Medulla oblongata (tissue), 1 donor: ENCODE measurements at regions not wholly inside any gene's neighbourhood (a gene's known extent, or its start where the extent isn't known, plus 50 kb on each side); places are given as distances from the start of the nearest gene placed in this dataset.
A peak's percentile ranks its signal among the peaks of the same experiment; 100 is the strongest.
"Not testable (repeated sequence)": the region's sequence is repeated elsewhere in the genome, so short reads cannot be mapped to it uniquely, and the experiment has no call there.

Experiments
- DNase-seq: peaks from one replicate; pipeline ENCODE4 v3.0.0-alpha.2; 2015; ENCODE audit errors: extremely low spot score

DNA sequence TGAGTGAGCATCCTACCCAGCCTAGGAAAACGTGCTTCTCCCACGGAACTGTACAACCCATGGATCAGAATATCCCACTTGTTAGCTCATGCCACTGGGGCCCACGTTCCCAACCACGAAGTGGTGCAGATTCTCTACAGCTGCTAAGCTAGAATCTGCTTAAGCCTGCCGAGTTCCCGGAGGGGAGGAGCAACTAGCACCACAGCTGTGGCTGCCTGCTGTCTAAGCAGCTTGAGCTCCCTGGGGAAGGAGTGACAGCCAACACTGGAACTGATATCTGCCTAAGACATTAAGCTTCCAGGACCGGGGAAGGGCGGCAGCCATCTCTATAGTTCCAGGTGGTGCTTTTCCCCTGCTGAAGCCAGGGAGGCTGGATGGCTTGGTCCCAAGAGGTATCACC, 334.7 kb upstream of the CHRM2 start:
- no peak for DNase-seq

DNA sequence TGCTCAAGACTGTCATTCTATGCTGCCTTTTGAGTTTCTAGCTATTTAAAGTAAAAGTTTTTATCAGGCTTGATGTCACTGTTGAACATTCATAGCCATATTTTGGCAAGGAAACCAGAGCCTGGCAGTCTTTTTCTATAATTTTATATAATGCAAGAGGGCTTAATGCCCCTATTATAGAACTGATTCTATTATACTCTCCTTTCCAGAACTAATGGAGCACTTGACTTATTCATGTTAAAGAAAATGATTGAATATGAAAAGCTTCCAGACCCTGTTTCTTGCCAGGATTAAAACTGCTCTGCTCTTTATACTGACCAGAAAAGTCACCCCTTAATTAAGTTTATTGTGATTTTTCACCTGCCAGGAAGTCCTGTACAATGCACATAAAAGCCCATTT, 337.6 kb upstream of the CHRM2 start:
- DNase-seq = no peak

GRCh38 chr7:136528329-136528728, 340.1 kb upstream of the CHRM2 start:
- no peak for DNase-seq

GRCh38 chr7:136527554-136527953, 340.9 kb upstream of the CHRM2 start:
- no peak for DNase-seq

- DNase-seq = no peak
Measured at GRCh38 chr7:136526408-136527105, 341.9 kb upstream of the CHRM2 start.

DNA sequence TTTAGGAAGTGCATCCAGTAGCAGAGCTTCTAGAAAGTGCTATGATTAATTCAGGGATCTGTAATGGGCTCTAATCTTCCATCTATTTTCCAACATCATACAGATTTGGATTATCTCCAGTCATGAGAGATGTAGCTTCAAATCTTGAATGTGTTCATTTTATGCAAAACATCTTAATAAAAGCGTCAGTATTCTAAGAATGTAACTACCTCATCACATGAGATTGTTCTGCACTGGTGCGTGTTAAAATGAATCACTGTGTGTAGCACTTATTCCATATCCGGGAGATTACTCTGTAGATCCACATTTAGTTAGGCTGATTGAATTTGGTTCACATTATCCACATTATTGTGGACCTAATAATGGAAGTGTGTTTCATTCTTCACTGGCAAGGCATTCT, 344.9 kb upstream of the CHRM2 start:
- DNase-seq = no peak

- no peak for DNase-seq
Measured at GRCh38 chr7:136517971-136518370, 350.5 kb upstream of the CHRM2 start.

DNA sequence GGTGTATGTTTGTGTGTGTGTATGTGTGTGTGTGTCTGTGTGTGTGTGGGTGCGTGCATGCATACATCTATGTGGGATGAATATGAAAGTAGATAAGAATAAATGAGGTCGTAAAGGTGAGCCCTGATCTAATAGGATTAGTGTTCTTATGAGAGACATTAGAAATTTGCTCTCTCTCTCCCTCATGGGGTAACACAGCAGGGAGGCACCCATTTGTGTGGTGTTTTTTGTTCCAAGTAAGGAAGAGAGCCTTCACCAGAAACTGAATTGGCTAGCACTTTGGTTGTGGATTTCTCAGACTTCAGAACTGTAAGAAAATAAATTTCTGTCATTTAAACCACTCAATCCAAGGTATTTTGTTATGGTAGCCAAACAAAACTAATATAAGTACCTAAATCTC, 353.7 kb upstream of the CHRM2 start:
- no peak for DNase-seq

DNA sequence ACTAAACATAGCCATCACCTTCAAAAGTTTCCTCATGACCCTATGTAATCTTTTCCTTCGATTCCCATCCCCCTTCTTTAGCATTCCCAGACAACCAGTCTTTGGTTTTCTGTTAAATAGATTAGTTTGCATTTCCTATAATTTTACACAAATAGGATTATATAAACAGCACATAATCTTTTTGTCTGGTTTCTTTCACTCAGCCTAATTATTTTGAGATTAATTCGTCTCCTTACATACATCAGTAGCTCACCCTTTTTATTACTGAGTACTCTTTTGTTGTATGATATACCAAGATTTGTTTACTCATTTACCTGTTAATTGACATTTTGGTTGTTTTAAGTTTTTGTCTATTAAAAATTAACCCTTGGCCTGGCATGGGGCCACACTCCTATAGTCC, 354.7 kb upstream of the CHRM2 start:
- DNase-seq = no peak

GRCh38 chr7:136509466-136509865, 359.0 kb upstream of the CHRM2 start:
- peak; percentile 4 for DNase-seq

GRCh38 chr7:136502162-136502561, 366.3 kb upstream of the CHRM2 start:
- DNase-seq = no peak

- DNase-seq = no peak
Measured at GRCh38 chr7:136501151-136501550, 367.3 kb upstream of the CHRM2 start.

GRCh38 chr7:136496551-136496950, 371.9 kb upstream of the CHRM2 start:
- DNase-seq = peak; percentile 48

GRCh38 chr7:136495081-136495480, 373.4 kb upstream of the CHRM2 start:
- no peak for DNase-seq

DNA sequence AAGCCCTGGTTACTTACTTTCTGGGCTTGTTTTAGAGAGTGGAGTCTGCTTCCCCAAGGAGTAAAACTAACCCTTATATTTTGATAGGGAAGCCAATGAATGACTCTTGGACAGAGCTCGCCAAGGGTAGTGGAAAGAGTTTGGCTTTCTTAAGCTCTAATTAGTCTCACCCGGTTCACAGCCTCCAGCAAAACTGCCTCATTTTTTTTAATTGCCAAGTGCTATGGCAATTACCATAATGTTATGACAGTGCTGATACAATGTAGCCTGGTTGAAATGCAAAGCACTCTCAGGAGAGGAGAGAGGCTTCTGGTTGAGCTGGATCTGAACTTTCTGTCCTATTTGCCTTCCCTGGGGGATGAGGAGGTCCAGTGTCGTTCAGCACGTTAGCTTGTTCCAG, 376.1 kb upstream of the CHRM2 start:
- DNase-seq = no peak

- DNase-seq = no peak
Measured at GRCh38 chr7:136489808-136490207, 378.6 kb upstream of the CHRM2 start.

DNA sequence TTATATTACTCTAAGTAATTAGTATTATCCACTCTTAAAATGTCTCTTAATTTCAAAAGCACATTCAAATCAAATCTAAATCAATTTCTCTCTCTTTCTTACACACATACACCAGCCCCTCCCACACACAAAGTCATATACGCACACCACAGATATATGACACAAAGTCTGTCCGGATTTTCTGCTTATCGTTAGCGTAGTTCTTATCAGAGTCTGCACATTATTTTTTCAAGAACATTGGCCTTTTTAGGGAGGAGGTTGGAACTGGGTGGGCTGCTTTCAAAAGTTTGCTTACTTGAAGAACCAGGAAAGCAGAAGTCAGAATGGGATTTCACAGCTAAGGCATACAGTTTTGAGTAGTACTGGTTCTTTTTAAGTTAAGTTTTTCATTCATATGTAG, 387.6 kb upstream of the CHRM2 start:
- no peak for DNase-seq

DNA sequence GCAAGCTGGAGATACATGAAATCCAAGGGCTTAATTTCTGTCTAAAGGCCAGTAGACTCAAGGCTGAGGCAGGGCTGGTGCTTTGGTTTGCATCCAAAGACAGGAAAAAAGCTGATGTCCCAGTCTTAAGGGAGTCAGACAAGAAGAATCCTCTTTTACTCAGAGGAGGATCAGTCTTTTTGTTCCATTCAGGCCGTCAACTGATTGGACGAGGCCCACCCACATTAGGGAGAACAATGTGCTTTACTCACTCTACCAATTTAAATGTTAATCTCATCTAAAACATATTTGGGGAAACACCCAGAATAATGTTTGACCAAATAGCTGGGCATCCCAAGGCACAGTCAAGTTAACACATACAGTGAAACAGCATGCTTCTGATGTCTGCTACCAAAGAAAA, 388.5 kb upstream of the CHRM2 start:
- DNase-seq = no peak

- DNase-seq = no peak
Measured at GRCh38 chr7:136470179-136470578, 398.3 kb upstream of the CHRM2 start.

DNA sequence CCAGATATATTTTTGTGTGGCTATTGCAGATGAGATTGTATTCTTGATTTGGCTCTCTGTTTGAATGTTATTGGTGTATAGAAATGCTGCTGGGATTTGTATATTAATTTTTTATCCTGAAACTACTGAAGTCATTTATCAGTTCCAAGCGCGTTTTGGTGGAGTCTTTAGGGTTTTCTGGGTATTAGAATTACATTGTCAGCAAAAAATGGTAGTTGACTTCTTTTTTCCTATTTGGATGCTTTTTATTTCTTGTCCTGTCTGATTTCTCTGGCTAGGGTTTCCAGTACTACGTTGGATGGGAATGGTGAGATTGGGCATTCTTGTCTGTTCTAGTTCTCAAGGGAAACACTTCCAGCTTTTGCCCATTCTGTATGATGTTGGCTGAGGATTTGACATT, 415.5 kb upstream of the CHRM2 start:
- DNase-seq = no peak

DNA sequence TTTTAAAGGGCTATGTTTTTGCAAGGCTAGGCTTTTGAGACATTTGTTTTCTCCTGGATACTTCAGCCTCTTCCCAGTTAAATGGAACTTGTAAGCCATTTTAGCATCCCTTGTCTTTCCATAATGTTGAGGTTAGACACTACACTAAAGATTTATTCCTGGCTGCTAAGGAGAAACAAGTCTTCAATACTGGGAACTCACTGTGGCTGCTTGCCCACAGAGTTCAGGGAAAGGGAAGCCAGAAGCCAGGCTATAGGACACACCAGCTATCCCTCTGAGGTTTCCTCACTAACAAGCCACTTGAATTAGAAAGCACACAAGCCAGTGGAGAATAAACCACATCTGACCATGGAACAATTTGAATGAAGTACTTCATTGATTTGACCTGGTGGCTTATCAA, 421.7 kb upstream of the CHRM2 start:
- no peak for DNase-seq

DNA sequence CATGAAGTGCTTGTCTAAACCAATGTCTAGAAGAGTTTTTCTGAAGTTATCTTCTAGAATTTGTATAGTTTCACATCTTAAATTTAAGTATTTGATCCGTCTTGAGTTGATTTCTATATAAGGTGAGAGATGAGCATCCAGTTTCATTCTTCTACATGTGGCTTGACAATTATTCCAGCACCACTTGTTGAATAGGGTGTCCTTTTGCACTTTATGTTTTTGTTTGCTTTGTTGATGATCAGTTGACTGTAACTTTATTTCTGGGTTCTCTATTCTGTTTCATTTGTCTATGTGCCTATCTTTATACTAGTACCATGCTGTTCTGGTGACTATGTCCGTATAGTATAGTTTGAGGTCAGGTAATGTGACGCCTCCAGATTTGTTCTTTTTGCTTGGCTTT, 426.6 kb upstream of the CHRM2 start:
- no peak for DNase-seq

DNA sequence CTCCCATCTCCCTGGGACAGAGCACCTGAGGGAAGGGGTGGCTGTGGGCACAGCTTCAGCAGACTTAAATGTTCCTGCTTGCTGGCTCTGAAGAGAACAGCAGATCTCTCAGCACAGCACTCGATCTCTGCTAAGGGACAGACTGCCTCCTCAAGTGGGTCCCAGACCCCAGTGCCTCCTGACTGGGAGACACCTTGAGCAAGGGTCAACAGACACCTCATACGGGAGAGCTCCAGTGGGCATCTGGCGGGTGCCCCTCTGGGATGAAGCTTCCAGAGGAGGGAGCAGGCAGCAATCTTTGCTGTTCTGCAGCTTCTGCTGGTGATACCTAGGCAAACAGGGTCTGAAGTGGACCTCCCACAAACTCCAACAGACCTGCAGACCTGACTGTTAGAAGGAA, 436.7 kb upstream of the CHRM2 start:
- not testable (repeated sequence) for DNase-seq

GRCh38 chr7:136424058-136424457, 444.4 kb upstream of the CHRM2 start:
- DNase-seq = no peak
